Mucosa of descending colon (tissue), 3 donors: ENCODE measurements at regions not wholly inside any gene's neighbourhood (a gene's known extent, or its start where the extent isn't known, plus 50 kb on each side); places are given as distances from the start of the nearest gene placed in this dataset.

Experiments used
- ATAC-seq: fragments of 200-7000 bp; cut with Tn5 transposase; one replicate; pipeline ENCODE4 v1.9.1; 2020; ENCODE audit warnings: mild to moderate bottlenecking, moderate library complexity
- DNase-seq, 3 donors: peaks; one replicate each; pipeline ENCODE4 v3.0.0-alpha.2; 2020
- H3K36me3 ChIP-seq: fragments of 200-600 bp; one replicate; pipeline ENCODE4 v1.8.0; 2021; ENCODE audit warnings: low read depth, mild to moderate bottlenecking
- H3K4me1 ChIP-seq: fragments of 200-600 bp; one replicate; pipeline ENCODE4 v1.8.0; 2021; ENCODE audit warnings: low read depth, mild to moderate bottlenecking
- H3K4me3 ChIP-seq: fragments of 200-600 bp; one replicate; pipeline ENCODE4 v1.8.0; 2021; ENCODE audit warnings: mild to moderate bottlenecking
- H3K9me3 ChIP-seq: fragments of 200-600 bp; one replicate; pipeline ENCODE4 v1.8.0; 2021; ENCODE audit warnings: mild to moderate bottlenecking
- CTCF ChIP-seq: fragments of 200-600 bp; IDR thresholded peaks from one replicate; pipeline ENCODE4 v1.8.0; 2022; ENCODE audit warnings: antibody characterized with exemption, mild to moderate bottlenecking
- intact Hi-C, 2 donors: fragments of 100-400 bp; cut with DNase I in 1 of 2; cut with micrococcal nuclease in 1 of 2; formaldehyde crosslinking; loops; one replicate each; pipeline versions ENCODE4 v1.11.0 to v1.11.1; 2022; cut with DNase I, micrococcal nuclease
- donor health status: DM: no; HTN: no; CAD: no; lungs with moderate emphysema.
- donor health status: DM: no; HTN: no; CAD: no.
- donor health status: DM: no; HTN: yes; CAD: no.

- TF ChIP-seq CTCF, result no peak
- no peak overlapping the region for H3K4me3 ChIP-seq
- no peak for DNase-seq
- intact Hi-C loops, result no loop called here
- no peaks in the 10 kb centered on the region for H3K36me3 ChIP-seq
- ATAC-seq, result no peak
- no peaks in the 10 kb centered on the region for H3K9me3 ChIP-seq
- no peaks in the 10 kb centered on the region for H3K4me1 ChIP-seq
Observed at GRCh38 chr9:84598921-84599636, 70.5 kb upstream of the NTRK2 start.

GRCh38 chr9:84600739-84601138 lies 68.8 kb upstream of the NTRK2 start:
- H3K9me3 ChIP-seq, result no peaks in the 10 kb centered on the region
- no peak overlapping the region for H3K4me3 ChIP-seq
- intact Hi-C loops, result no loop called here
- DNase-seq, result no peak
- ATAC-seq, result no peak
- no peak for TF ChIP-seq CTCF
- no peaks in the 10 kb centered on the region for H3K4me1 ChIP-seq
- no peaks in the 10 kb centered on the region for H3K36me3 ChIP-seq

GRCh38 chr9:84604223-84604622 lies 65.3 kb upstream of the NTRK2 start:
- Histone ChIP-seq H3K9me3 (no peaks in the 10 kb centered on the region), H3K4me1 (no peaks in the 10 kb centered on the region), H3K4me3 (no peak overlapping the region), H3K36me3 (no peaks in the 10 kb centered on the region)
- no peak for TF ChIP-seq CTCF
- DNase-seq (no peak), ATAC-seq (no peak)
- intact Hi-C loops, result no loop called here

- no peaks in the 10 kb centered on the region for H3K36me3 ChIP-seq
- no peaks in the 10 kb centered on the region for H3K9me3 ChIP-seq
- intact Hi-C loops, result no loop called here
- no peak overlapping the region for H3K4me3 ChIP-seq
- DNase-seq, result no peak
- no peaks in the 10 kb centered on the region for H3K4me1 ChIP-seq
- no peak for ATAC-seq
- no peak for TF ChIP-seq CTCF
Observed at GRCh38 chr9:84609779-84610178, 59.8 kb upstream of the NTRK2 start.

- no peaks in the 10 kb centered on the region for H3K4me1 ChIP-seq
- TF ChIP-seq CTCF, result no peak
- no peaks in the 10 kb centered on the region for H3K9me3 ChIP-seq
- no peak overlapping the region for H3K4me3 ChIP-seq
- DNase-seq (no peak), ATAC-seq (no peak)
- H3K36me3 ChIP-seq, result no peaks in the 10 kb centered on the region
- intact Hi-C loops, result no loop called here
Observed at GRCh38 chr9:84613431-84613830, 56.1 kb upstream of the NTRK2 start.

GRCh38 chr9:84615544-84615943 lies 54.0 kb upstream of the NTRK2 start:
- intact Hi-C loops, result no loop called here
- ATAC-seq, result no peak
- no peak for TF ChIP-seq CTCF

More at GRCh38 chr9:84615544-84615943, 54.0 kb upstream of the NTRK2 start:
- Histone ChIP-seq H3K9me3 (no peaks in the 10 kb centered on the region), H3K4me1 (no peaks in the 10 kb centered on the region), H3K36me3 (no peaks in the 10 kb centered on the region), H3K4me3 (no peak overlapping the region)
- DNase-seq, result no peak
